ENCODE measurements at regions not wholly inside any gene's neighbourhood (a gene's known extent, or its start where the extent isn't known, plus 50 kb on each side); places are given as distances from the start of the nearest gene placed in this dataset.

DNA sequence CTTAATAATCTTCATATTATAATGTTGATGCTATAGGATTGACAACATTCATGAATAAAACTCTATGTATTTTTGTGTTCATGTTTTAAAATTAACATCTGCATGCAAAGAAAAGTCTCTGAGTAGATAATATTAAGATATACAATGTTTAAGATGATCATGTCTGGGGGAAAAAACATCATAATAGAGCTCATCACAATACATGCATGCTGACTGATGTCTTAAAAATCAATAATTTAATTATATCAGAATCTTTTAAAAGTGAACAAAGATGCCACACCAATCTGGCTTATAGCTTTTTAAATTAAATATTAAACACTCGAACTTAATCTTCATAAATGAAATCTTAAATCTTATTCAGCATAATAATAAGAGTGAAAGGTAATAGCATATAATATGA is 933.9 kb upstream of the MIR17HG start:
- TF ChIP-seq, protein P1, sequence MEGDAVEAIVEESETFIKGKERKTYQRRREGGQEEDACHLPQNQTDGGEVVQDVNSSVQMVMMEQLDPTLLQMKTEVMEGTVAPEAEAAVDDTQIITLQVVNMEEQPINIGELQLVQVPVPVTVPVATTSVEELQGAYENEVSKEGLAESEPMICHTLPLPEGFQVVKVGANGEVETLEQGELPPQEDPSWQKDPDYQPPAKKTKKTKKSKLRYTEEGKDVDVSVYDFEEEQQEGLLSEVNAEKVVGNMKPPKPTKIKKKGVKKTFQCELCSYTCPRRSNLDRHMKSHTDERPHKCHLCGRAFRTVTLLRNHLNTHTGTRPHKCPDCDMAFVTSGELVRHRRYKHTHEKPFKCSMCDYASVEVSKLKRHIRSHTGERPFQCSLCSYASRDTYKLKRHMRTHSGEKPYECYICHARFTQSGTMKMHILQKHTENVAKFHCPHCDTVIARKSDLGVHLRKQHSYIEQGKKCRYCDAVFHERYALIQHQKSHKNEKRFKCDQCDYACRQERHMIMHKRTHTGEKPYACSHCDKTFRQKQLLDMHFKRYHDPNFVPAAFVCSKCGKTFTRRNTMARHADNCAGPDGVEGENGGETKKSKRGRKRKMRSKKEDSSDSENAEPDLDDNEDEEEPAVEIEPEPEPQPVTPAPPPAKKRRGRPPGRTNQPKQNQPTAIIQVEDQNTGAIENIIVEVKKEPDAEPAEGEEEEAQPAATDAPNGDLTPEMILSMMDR (conservative IDR thresholded peaks at IDR 0.05): no peak
- TF ChIP-seq EZH2 (IDR thresholded peaks at IDR 0.05; ENCODE audit: low read depth): no peak
